T-helper 9 cell (primary cell): ENCODE measurements at regions not wholly inside any gene's neighbourhood (a gene's known extent, or its start where the extent isn't known, plus 50 kb on each side); places are given as distances from the start of the nearest gene placed in this dataset.
"Not testable (repeated sequence)": the region's sequence is repeated elsewhere in the genome, so short reads cannot be mapped to it uniquely, and the experiment has no call there.

ENCODE experiments used
- DNase-seq: peaks from one replicate; pipeline ENCODE4 v3.0.0-alpha.2; 2020

- not testable (repeated sequence) for DNase-seq
Observed at GRCh38 chr3:5701005-5701404, 513.5 kb downstream of the EDEM1 start.

- no peak for DNase-seq
Observed at GRCh38 chr3:5707794-5708193, 520.3 kb downstream of the EDEM1 start.

- DNase-seq, result no peak
Observed at GRCh38 chr3:5709714-5710113, 522.2 kb downstream of the EDEM1 start.

GRCh38 chr3:5710718-5711117, 523.2 kb downstream of the EDEM1 start:
- DNase-seq, result no peak

GRCh38 chr3:5717254-5717653, 529.7 kb downstream of the EDEM1 start:
- DNase-seq, result no peak

- DNase-seq, result not testable (repeated sequence)
Observed at GRCh38 chr3:5719668-5720067, 532.2 kb downstream of the EDEM1 start.

- DNase-seq, result no peak
Observed at GRCh38 chr3:5725801-5726200, 538.3 kb downstream of the EDEM1 start.

GRCh38 chr3:5726621-5727020, 539.1 kb downstream of the EDEM1 start:
- DNase-seq, result no peak

- DNase-seq, result no peak
Observed at GRCh38 chr3:5727743-5728484, 540.4 kb downstream of the EDEM1 start.

GRCh38 chr3:5729852-5730251, 542.3 kb downstream of the EDEM1 start:
- DNase-seq, result no peak

GRCh38 chr3:5731100-5731499, 543.6 kb downstream of the EDEM1 start:
- DNase-seq, result no peak

- no peak for DNase-seq
Observed at GRCh38 chr3:5732081-5732480, 544.6 kb downstream of the EDEM1 start.

GRCh38 chr3:5733995-5734394, 546.5 kb downstream of the EDEM1 start:
- DNase-seq, result no peak

- DNase-seq, result no peak
Observed at GRCh38 chr3:5735896-5736295, 548.4 kb downstream of the EDEM1 start.

GRCh38 chr3:5739299-5739935, 551.9 kb downstream of the EDEM1 start:
- DNase-seq, result no peak

- DNase-seq, result no peak
Observed at GRCh38 chr3:5739949-5740348, 552.4 kb downstream of the EDEM1 start.

GRCh38 chr3:5741017-5741416, 553.5 kb downstream of the EDEM1 start:
- no peak for DNase-seq

GRCh38 chr3:5750091-5750490, 562.6 kb downstream of the EDEM1 start:
- DNase-seq, result no peak

- DNase-seq, result no peak
Observed at GRCh38 chr3:5750874-5751640, 563.5 kb downstream of the EDEM1 start.

- no peak for DNase-seq
Observed at GRCh38 chr3:5754602-5755001, 567.1 kb downstream of the EDEM1 start.

- DNase-seq, result no peak
Observed at GRCh38 chr3:5756443-5756842, 568.9 kb downstream of the EDEM1 start.

GRCh38 chr3:5757213-5757804, 569.8 kb downstream of the EDEM1 start:
- no peak for DNase-seq

GRCh38 chr3:5758699-5759098, 571.2 kb downstream of the EDEM1 start:
- no peak for DNase-seq
